ENCODE measurements at regions not wholly inside any gene's neighbourhood (a gene's known extent, or its start where the extent isn't known, plus 50 kb on each side); places are given as distances from the start of the nearest gene placed in this dataset.

DNA sequence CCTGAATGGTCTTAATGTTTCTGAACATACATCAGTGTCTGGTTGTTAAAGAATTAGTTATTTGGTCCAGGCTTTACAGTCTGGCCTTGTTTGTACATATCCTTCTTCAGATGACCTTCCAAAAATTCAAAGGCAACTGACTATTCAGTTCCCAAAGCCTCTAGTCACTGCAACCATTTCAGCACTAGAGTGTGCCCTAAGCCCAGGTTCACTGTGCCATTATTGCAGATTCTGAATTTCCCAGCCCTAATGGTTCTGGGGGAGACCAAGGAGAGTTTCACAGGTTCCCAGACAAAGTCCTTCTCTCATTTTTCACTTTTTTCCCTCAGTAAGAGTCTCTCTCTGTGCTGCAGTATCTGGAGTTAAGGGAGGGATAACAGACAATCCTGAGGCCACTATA lies 235.8 kb downstream of the TRAM1L1 start:
- no peaks in the 10 kb centered on the region for H3K36me3 ChIP-seq (ENCODE audit: control insufficient read depth in 4 of 4, insufficient read depth in 4 of 4, low read length in 3 of 4)
- DNase-seq, result no peak
- H3K27me3 ChIP-seq (replicated peaks in 2 of 5; ENCODE audit: control insufficient read depth in 4 of 5, insufficient read depth in 5 of 5, low read length in 4 of 5), result no peaks in the 10 kb centered on the region
- ChIA-PET POLR2A (no interaction called here), CTCF (no interaction called here)
- H3K4me3 ChIP-seq (ENCODE audit: control insufficient read depth in 1 of 7, extremely low read depth in 1 of 7, insufficient read depth in 4 of 7, low read depth in 2 of 7, low read length in 6 of 7), result no peak overlapping the region
- H3K27ac ChIP-seq (ENCODE audit: insufficient read depth in 1 of 2, low read depth in 1 of 2, low read length in 2 of 2, poor library complexity in 1 of 2, severe bottlenecking in 2 of 2), result no peak overlapping the region
- H3K9me3 ChIP-seq (ENCODE audit: control extremely low read depth in 1 of 5, control insufficient read depth in 4 of 5, insufficient read depth in 2 of 5, low read depth in 1 of 5, low read length in 4 of 5), result no peaks in the 10 kb centered on the region
- H3K4me1 ChIP-seq (ENCODE audit: control extremely low read depth in 1 of 4, control insufficient read depth in 4 of 4, insufficient read depth in 4 of 4, low read length in 3 of 4), result no peaks in the 10 kb centered on the region

DNA sequence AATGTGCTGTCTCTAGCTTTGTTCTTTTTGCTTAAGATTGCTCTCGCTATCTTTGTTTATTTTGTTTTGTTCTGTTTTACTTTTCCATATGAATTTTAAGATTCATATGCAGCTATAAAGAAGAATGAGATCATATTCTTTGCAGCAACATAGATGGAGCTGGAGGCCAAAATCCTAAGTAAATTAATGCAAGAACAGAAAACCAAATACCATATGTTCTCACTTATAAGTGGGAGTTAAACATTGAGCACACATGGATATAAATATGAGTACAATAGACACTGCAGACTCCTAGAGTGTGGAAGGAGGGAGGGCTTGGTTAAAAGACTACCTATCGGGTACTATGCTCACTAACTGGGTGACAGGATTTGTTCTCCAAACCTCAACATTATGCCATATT lies 237.8 kb downstream of the TRAM1L1 start:
- Histone ChIP-seq H3K4me3 (ENCODE audit: control insufficient read depth in 1 of 7, extremely low read depth in 1 of 7, insufficient read depth in 4 of 7, low read depth in 2 of 7, low read length in 6 of 7) (no peak overlapping the region), H3K4me1 (ENCODE audit: control extremely low read depth in 1 of 4, control insufficient read depth in 4 of 4, insufficient read depth in 4 of 4, low read length in 3 of 4) (no peaks in the 10 kb centered on the region), H3K27me3 (replicated peaks in 2 of 5; ENCODE audit: control insufficient read depth in 4 of 5, insufficient read depth in 5 of 5, low read length in 4 of 5) (no peaks in the 10 kb centered on the region), H3K9me3 (ENCODE audit: control extremely low read depth in 1 of 5, control insufficient read depth in 4 of 5, insufficient read depth in 2 of 5, low read depth in 1 of 5, low read length in 4 of 5) (no peaks in the 10 kb centered on the region), H3K36me3 (ENCODE audit: control insufficient read depth in 4 of 4, insufficient read depth in 4 of 4, low read length in 3 of 4) (no peaks in the 10 kb centered on the region), H3K27ac (ENCODE audit: insufficient read depth in 1 of 2, low read depth in 1 of 2, low read length in 2 of 2, poor library complexity in 1 of 2, severe bottlenecking in 2 of 2) (no peak overlapping the region)
- CTCF ChIA-PET, result no interaction called here
- no peak for DNase-seq
- no CpG with 5 or more reads among the region's 2 CpGs for WGBS (ENCODE audit: insufficient coverage)
- POLR2A ChIA-PET, result no interaction called here

DNA sequence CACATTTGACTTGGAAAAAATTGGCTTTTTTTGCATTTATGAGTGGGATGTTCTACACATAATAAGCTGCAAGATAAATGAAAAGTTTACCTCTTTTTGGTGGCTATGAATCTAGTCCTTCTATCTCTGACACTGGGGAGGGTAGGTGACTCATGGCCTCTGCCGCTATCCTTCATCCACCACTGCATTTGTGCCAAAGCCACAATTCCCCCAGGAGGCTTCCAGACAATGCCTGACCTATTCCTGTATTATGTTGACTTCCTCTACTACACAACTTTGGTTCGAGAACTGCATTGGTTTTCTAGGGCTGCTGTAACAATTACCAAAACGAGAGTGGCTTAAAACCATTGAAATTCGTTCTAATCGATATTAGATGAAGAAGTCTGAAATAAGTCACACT lies 245.6 kb downstream of the TRAM1L1 start:
- ChIA-PET POLR2A (no interaction called here), CTCF (no interaction called here)
- Histone ChIP-seq H3K4me3 (ENCODE audit: control insufficient read depth in 1 of 7, extremely low read depth in 1 of 7, insufficient read depth in 4 of 7, low read depth in 2 of 7, low read length in 6 of 7) (no peak overlapping the region), H3K27me3 (replicated peaks in 2 of 5; ENCODE audit: control insufficient read depth in 4 of 5, insufficient read depth in 5 of 5, low read length in 4 of 5) (no peaks in the 10 kb centered on the region), H3K36me3 (ENCODE audit: control insufficient read depth in 4 of 4, insufficient read depth in 4 of 4, low read length in 3 of 4) (no peaks in the 10 kb centered on the region), H3K27ac (ENCODE audit: insufficient read depth in 1 of 2, low read depth in 1 of 2, low read length in 2 of 2, poor library complexity in 1 of 2, severe bottlenecking in 2 of 2) (no peak overlapping the region), H3K4me1 (ENCODE audit: control extremely low read depth in 1 of 4, control insufficient read depth in 4 of 4, insufficient read depth in 4 of 4, low read length in 3 of 4) (no peaks in the 10 kb centered on the region), H3K9me3 (ENCODE audit: control extremely low read depth in 1 of 5, control insufficient read depth in 4 of 5, insufficient read depth in 2 of 5, low read depth in 1 of 5, low read length in 4 of 5) (no peaks in the 10 kb centered on the region)
- 95% methylated on average over 3 of the region's 5 CpGs for WGBS (ENCODE audit: insufficient coverage)
- DNase-seq, result no peak

GRCh38 chr4:116838609-116839008 lies 246.8 kb downstream of the TRAM1L1 start:
- Histone ChIP-seq H3K4me1 (ENCODE audit: control extremely low read depth in 1 of 4, control insufficient read depth in 4 of 4, insufficient read depth in 4 of 4, low read length in 3 of 4) (no peaks in the 10 kb centered on the region), H3K36me3 (ENCODE audit: control insufficient read depth in 4 of 4, insufficient read depth in 4 of 4, low read length in 3 of 4) (no peaks in the 10 kb centered on the region), H3K27me3 (replicated peaks in 2 of 5; ENCODE audit: control insufficient read depth in 4 of 5, insufficient read depth in 5 of 5, low read length in 4 of 5) (no peaks in the 10 kb centered on the region), H3K4me3 (ENCODE audit: control insufficient read depth in 1 of 7, extremely low read depth in 1 of 7, insufficient read depth in 4 of 7, low read depth in 2 of 7, low read length in 6 of 7) (no peak overlapping the region), H3K9me3 (ENCODE audit: control extremely low read depth in 1 of 5, control insufficient read depth in 4 of 5, insufficient read depth in 2 of 5, low read depth in 1 of 5, low read length in 4 of 5) (no peaks in the 10 kb centered on the region), H3K27ac (ENCODE audit: insufficient read depth in 1 of 2, low read depth in 1 of 2, low read length in 2 of 2, poor library complexity in 1 of 2, severe bottlenecking in 2 of 2) (no peak overlapping the region)
- CTCF ChIA-PET, result no interaction called here
- POLR2A ChIA-PET, result no interaction called here
- no peak for DNase-seq
- WGBS (ENCODE audit: insufficient coverage), result no CpG with 5 or more reads among the region's 4 CpGs

- Histone ChIP-seq H3K27ac (ENCODE audit: insufficient read depth in 1 of 2, low read depth in 1 of 2, low read length in 2 of 2, poor library complexity in 1 of 2, severe bottlenecking in 2 of 2) (no peak overlapping the region), H3K4me3 (ENCODE audit: control insufficient read depth in 1 of 7, extremely low read depth in 1 of 7, insufficient read depth in 4 of 7, low read depth in 2 of 7, low read length in 6 of 7) (no peak overlapping the region), H3K27me3 (replicated peaks in 2 of 5; ENCODE audit: control insufficient read depth in 4 of 5, insufficient read depth in 5 of 5, low read length in 4 of 5) (no peaks in the 10 kb centered on the region), H3K36me3 (ENCODE audit: control insufficient read depth in 4 of 4, insufficient read depth in 4 of 4, low read length in 3 of 4) (no peaks in the 10 kb centered on the region), H3K9me3 (ENCODE audit: control extremely low read depth in 1 of 5, control insufficient read depth in 4 of 5, insufficient read depth in 2 of 5, low read depth in 1 of 5, low read length in 4 of 5) (peaks cover 0 to 1% (median 0%) of the 10 kb centered on the region in 5 experiments), H3K4me1 (ENCODE audit: control extremely low read depth in 1 of 4, control insufficient read depth in 4 of 4, insufficient read depth in 4 of 4, low read length in 3 of 4) (no peaks in the 10 kb centered on the region)
- WGBS (ENCODE audit: insufficient coverage), result 94% methylated on average over 3 of the region's 5 CpGs
- CTCF ChIA-PET, result no interaction called here
- POLR2A ChIA-PET, result no interaction called here
- DNase-seq, result no peak
These were observed 256.2 kb downstream of the TRAM1L1 start for GRCh38 chr4:116829187-116829586.

GRCh38 chr4:116824172-116824571 lies 261.2 kb downstream of the TRAM1L1 start:
- no CpG with 5 or more reads among the region's 2 CpGs for WGBS (ENCODE audit: insufficient coverage)
- DNase-seq, result no peak
- Histone ChIP-seq H3K4me1 (ENCODE audit: control extremely low read depth in 1 of 4, control insufficient read depth in 4 of 4, insufficient read depth in 4 of 4, low read length in 3 of 4) (no peaks in the 10 kb centered on the region), H3K4me3 (ENCODE audit: control insufficient read depth in 1 of 7, extremely low read depth in 1 of 7, insufficient read depth in 4 of 7, low read depth in 2 of 7, low read length in 6 of 7) (no peak overlapping the region), H3K27ac (ENCODE audit: insufficient read depth in 1 of 2, low read depth in 1 of 2, low read length in 2 of 2, poor library complexity in 1 of 2, severe bottlenecking in 2 of 2) (no peak overlapping the region), H3K27me3 (replicated peaks in 2 of 5; ENCODE audit: control insufficient read depth in 4 of 5, insufficient read depth in 5 of 5, low read length in 4 of 5) (no peaks in the 10 kb centered on the region), H3K9me3 (ENCODE audit: control extremely low read depth in 1 of 5, control insufficient read depth in 4 of 5, insufficient read depth in 2 of 5, low read depth in 1 of 5, low read length in 4 of 5) (no peaks in the 10 kb centered on the region), H3K36me3 (ENCODE audit: control insufficient read depth in 4 of 4, insufficient read depth in 4 of 4, low read length in 3 of 4) (no peaks in the 10 kb centered on the region)
- ChIA-PET CTCF (no interaction called here), POLR2A (no interaction called here)

GRCh38 chr4:116811730-116812129 lies 273.6 kb downstream of the TRAM1L1 start:
- CTCF ChIA-PET, result no interaction called here
- no peak overlapping the region for H3K4me3 ChIP-seq (ENCODE audit: control insufficient read depth in 1 of 7, extremely low read depth in 1 of 7, insufficient read depth in 4 of 7, low read depth in 2 of 7, low read length in 6 of 7)
- H3K36me3 ChIP-seq (ENCODE audit: control insufficient read depth in 4 of 4, insufficient read depth in 4 of 4, low read length in 3 of 4), result no peaks in the 10 kb centered on the region
- H3K9me3 ChIP-seq (ENCODE audit: control extremely low read depth in 1 of 5, control insufficient read depth in 4 of 5, insufficient read depth in 2 of 5, low read depth in 1 of 5, low read length in 4 of 5), result peaks cover 0 to 2% (median 0%) of the 10 kb centered on the region in 5 experiments
- H3K27me3 ChIP-seq (replicated peaks in 2 of 5; ENCODE audit: control insufficient read depth in 4 of 5, insufficient read depth in 5 of 5, low read length in 4 of 5), result no peaks in the 10 kb centered on the region
- H3K4me1 ChIP-seq (ENCODE audit: control extremely low read depth in 1 of 4, control insufficient read depth in 4 of 4, insufficient read depth in 4 of 4, low read length in 3 of 4), result no peaks in the 10 kb centered on the region
- H3K27ac ChIP-seq (ENCODE audit: insufficient read depth in 1 of 2, low read depth in 1 of 2, low read length in 2 of 2, poor library complexity in 1 of 2, severe bottlenecking in 2 of 2), result no peak overlapping the region
- DNase-seq, result no peak
- WGBS (ENCODE audit: insufficient coverage), result no CpG with 5 or more reads among the region's 2 CpGs
- POLR2A ChIA-PET, result no interaction called here

- DNase-seq, result no peak
- H3K27me3 ChIP-seq (replicated peaks in 2 of 5; ENCODE audit: control insufficient read depth in 4 of 5, insufficient read depth in 5 of 5, low read length in 4 of 5), result no peaks in the 10 kb centered on the region
- WGBS (ENCODE audit: insufficient coverage), result no CpG with 5 or more reads among the region's 2 CpGs
- no peaks in the 10 kb centered on the region for H3K36me3 ChIP-seq (ENCODE audit: control insufficient read depth in 4 of 4, insufficient read depth in 4 of 4, low read length in 3 of 4)
- POLR2A ChIA-PET, result no interaction called here
- CTCF ChIA-PET, result no interaction called here
- H3K4me3 ChIP-seq (ENCODE audit: control insufficient read depth in 1 of 7, extremely low read depth in 1 of 7, insufficient read depth in 4 of 7, low read depth in 2 of 7, low read length in 6 of 7), result no peak overlapping the region
- H3K9me3 ChIP-seq (ENCODE audit: control extremely low read depth in 1 of 5, control insufficient read depth in 4 of 5, insufficient read depth in 2 of 5, low read depth in 1 of 5, low read length in 4 of 5), result no peaks in the 10 kb centered on the region
- no peaks in the 10 kb centered on the region for H3K4me1 ChIP-seq (ENCODE audit: control extremely low read depth in 1 of 4, control insufficient read depth in 4 of 4, insufficient read depth in 4 of 4, low read length in 3 of 4)
- H3K27ac ChIP-seq (ENCODE audit: insufficient read depth in 1 of 2, low read depth in 1 of 2, low read length in 2 of 2, poor library complexity in 1 of 2, severe bottlenecking in 2 of 2), result no peak overlapping the region
These were observed 289.4 kb downstream of the TRAM1L1 start for GRCh38 chr4:116796022-116796421.

All from common myeloid progenitor, CD34-positive (primary cell).